ENCODE measurements at regions not wholly inside any gene's neighbourhood (a gene's known extent, or its start where the extent isn't known, plus 50 kb on each side); places are given as distances from the start of the nearest gene placed in this dataset.

DNA sequence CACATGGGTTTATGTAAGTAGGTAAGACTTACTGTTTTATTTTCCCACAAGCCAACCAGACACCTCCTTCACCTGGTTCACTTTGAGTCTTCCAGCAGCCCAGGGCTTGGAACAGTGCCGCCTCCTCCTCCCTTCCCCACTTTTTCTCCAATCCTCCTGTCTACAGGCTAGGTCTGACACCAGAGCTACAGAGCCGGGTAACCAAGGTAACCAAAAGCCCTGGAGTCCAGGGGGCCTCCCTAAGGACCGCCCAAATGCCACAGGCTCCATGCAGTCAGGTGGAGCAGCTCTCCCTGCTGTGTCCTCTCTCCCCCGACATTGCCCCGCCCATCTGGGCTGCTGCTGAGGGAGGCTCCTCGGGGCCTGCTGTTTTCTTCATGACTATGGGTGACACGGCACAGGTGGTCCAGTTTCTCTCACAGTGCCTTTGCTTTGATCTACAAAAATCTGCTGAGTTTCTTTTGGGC is 138.0 kb upstream of the EFNA5 start:
- TF ChIP-seq, protein P1, sequence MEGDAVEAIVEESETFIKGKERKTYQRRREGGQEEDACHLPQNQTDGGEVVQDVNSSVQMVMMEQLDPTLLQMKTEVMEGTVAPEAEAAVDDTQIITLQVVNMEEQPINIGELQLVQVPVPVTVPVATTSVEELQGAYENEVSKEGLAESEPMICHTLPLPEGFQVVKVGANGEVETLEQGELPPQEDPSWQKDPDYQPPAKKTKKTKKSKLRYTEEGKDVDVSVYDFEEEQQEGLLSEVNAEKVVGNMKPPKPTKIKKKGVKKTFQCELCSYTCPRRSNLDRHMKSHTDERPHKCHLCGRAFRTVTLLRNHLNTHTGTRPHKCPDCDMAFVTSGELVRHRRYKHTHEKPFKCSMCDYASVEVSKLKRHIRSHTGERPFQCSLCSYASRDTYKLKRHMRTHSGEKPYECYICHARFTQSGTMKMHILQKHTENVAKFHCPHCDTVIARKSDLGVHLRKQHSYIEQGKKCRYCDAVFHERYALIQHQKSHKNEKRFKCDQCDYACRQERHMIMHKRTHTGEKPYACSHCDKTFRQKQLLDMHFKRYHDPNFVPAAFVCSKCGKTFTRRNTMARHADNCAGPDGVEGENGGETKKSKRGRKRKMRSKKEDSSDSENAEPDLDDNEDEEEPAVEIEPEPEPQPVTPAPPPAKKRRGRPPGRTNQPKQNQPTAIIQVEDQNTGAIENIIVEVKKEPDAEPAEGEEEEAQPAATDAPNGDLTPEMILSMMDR (IDR thresholded peaks at IDR 0.05; ENCODE audit: control insufficient read depth, extremely low read depth, insufficient read depth): no peak
- H3K4me3 ChIP-seq (ENCODE audit: low read depth, low read length): no peak overlapping the region
- no peak for DNase-seq (ENCODE audit: low read depth)

GRCh38 chr5:107807431-107807830 is 136.7 kb upstream of the EFNA5 start:
- DNase-seq (ENCODE audit: low read depth): no peak
- no peak overlapping the region for H3K4me3 ChIP-seq (ENCODE audit: low read depth, low read length)
- TF ChIP-seq, protein P1 (IDR thresholded peaks at IDR 0.05; ENCODE audit: control insufficient read depth, extremely low read depth, insufficient read depth): no peak

DNA sequence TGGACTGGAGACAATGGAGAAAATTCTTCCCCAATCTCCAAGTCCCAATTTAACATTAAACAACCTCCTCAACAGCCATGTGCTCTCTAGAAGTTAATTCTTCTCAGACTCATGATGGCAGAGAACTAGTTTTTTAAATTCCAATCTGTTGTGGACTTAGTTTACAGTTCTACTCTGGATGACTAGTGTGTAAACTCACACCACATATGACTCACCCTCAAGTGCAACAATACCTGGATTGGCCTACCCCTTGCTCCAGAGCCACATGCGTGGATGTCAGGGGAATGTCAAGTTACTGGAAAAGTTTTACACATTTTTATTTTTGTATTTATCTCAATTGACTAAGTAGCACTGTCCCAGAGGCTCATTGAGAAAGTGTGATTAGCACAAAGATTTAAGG is 136.0 kb upstream of the EFNA5 start:
- TF ChIP-seq, protein P1 (IDR thresholded peaks at IDR 0.05; ENCODE audit: control insufficient read depth, extremely low read depth, insufficient read depth): no peak
- DNase-seq (ENCODE audit: low read depth): no peak
- H3K4me3 ChIP-seq (ENCODE audit: low read depth, low read length): no peak overlapping the region

- no peak for DNase-seq (ENCODE audit: low read depth)
- H3K4me3 ChIP-seq (ENCODE audit: low read depth, low read length): no peak overlapping the region
- TF ChIP-seq, protein P1 (IDR thresholded peaks at IDR 0.05; ENCODE audit: control insufficient read depth, extremely low read depth, insufficient read depth): no peak
Measured at GRCh38 chr5:107806271-107806670, 135.5 kb upstream of the EFNA5 start.

GRCh38 chr5:107805824-107806223 is 135.1 kb upstream of the EFNA5 start:
- TF ChIP-seq, protein P1 (IDR thresholded peaks at IDR 0.05; ENCODE audit: control insufficient read depth, extremely low read depth, insufficient read depth): no peak
- no peak overlapping the region for H3K4me3 ChIP-seq (ENCODE audit: low read depth, low read length)
- DNase-seq (ENCODE audit: low read depth): no peak

- TF ChIP-seq, protein P1 (IDR thresholded peaks at IDR 0.05; ENCODE audit: control insufficient read depth, extremely low read depth, insufficient read depth): no peak
- DNase-seq (ENCODE audit: low read depth): no peak
- H3K4me3 ChIP-seq (ENCODE audit: low read depth, low read length): no peak overlapping the region
Measured at GRCh38 chr5:107805166-107805565, 134.4 kb upstream of the EFNA5 start.

- TF ChIP-seq, protein P1 (IDR thresholded peaks at IDR 0.05; ENCODE audit: control insufficient read depth, extremely low read depth, insufficient read depth): no peak
- DNase-seq (ENCODE audit: low read depth): no peak
- H3K4me3 ChIP-seq (ENCODE audit: low read depth, low read length): no peak overlapping the region
Measured at GRCh38 chr5:107803728-107804127, 133.0 kb upstream of the EFNA5 start.
